ENCODE measurements at regions not wholly inside any gene's neighbourhood (a gene's known extent, or its start where the extent isn't known, plus 50 kb on each side); places are given as distances from the start of the nearest gene placed in this dataset.

DNA sequence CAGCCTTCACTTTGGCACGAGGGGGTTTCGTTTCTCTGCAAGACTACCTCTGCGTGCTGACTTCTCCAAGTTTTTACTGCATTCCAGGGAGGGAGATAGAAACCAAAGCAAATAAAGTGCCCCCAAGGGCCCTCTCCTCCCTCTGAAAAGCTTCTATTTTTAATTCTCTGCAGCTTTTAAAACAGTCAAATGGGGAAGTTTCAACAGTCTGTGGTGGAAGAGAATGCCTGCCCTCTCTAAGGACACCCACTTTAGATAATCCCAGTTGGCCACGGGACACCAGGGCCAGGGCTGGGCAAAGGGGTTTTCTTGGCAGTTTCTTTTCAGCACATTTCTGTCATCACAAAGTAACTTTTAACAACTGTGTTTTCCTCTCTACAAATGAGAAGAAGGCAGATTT is 386.7 kb upstream of the NPVF start:
- Histone ChIP-seq H3K4me1 (peaks cover 0 to 16% (median 6%) of the 10 kb centered on the region in 4 donors), H3K36me3 (no peaks in the 10 kb centered on the region), H3K9me3 (peaks cover 0 to 8% (median 7%) of the 10 kb centered on the region in 4 donors), H3K4me3 (no peak overlapping the region), H3K27ac (peak overlapping the region in 1 of 4 donors; percentile 37), H3K27me3 (no peaks in the 10 kb centered on the region)
- intact Hi-C loops (cut with DNase I): no loop called here
- TF ChIP-seq EP300 (IDR thresholded peaks at IDR 0.05): no peak
- TF ChIP-seq POLR2A (IDR thresholded peaks at IDR 0.05): no peak
- TF ChIP-seq, protein P1, sequence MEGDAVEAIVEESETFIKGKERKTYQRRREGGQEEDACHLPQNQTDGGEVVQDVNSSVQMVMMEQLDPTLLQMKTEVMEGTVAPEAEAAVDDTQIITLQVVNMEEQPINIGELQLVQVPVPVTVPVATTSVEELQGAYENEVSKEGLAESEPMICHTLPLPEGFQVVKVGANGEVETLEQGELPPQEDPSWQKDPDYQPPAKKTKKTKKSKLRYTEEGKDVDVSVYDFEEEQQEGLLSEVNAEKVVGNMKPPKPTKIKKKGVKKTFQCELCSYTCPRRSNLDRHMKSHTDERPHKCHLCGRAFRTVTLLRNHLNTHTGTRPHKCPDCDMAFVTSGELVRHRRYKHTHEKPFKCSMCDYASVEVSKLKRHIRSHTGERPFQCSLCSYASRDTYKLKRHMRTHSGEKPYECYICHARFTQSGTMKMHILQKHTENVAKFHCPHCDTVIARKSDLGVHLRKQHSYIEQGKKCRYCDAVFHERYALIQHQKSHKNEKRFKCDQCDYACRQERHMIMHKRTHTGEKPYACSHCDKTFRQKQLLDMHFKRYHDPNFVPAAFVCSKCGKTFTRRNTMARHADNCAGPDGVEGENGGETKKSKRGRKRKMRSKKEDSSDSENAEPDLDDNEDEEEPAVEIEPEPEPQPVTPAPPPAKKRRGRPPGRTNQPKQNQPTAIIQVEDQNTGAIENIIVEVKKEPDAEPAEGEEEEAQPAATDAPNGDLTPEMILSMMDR (IDR thresholded peaks at IDR 0.05): no peak
- DNase-seq: no peak
- WGBS, 2 donors: 51 to 83% methylated on average over 4 of the region's 4 CpGs

DNA sequence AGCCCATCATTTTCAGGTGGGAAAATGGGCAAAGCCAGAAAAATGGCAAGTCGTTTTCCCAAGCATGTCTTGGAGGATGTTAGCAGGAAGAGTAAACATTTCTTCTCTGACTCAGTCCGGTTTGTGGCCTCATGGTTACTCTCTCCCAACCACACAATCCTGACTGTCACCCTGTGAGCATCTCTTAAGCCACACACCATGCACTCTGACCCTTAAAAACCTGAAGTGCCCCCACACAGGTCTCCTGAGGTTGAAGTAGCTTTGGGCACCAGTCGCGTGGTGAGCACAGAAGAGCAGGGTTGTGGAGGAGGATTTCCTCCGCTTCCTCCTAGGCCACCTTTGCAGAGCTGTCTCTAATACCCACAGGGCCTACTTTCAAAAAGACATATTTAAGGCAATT is 387.3 kb upstream of the NPVF start:
- Histone ChIP-seq H3K27me3 (no peaks in the 10 kb centered on the region), H3K4me3 (no peak overlapping the region), H3K36me3 (no peaks in the 10 kb centered on the region), H3K4me1 (peaks cover 0 to 17% (median 6%) of the 10 kb centered on the region in 4 donors), H3K9me3 (peaks cover 0 to 8% (median 7%) of the 10 kb centered on the region in 4 donors), H3K27ac (peak overlapping the region in 1 of 4 donors; percentile 37)
- WGBS, 2 donors: 65 to 88% methylated on average over 5 of the region's 5 CpGs
- TF ChIP-seq POLR2A (IDR thresholded peaks at IDR 0.05) (no peak), POLR2AphosphoS5 (IDR thresholded peaks at IDR 0.05) (no peak), EP300 (IDR thresholded peaks at IDR 0.05) (no peak)
- TF ChIP-seq, protein P1 (IDR thresholded peaks at IDR 0.05): no peak
- DNase-seq: no peak
- intact Hi-C loops (cut with DNase I): no loop called here

DNA sequence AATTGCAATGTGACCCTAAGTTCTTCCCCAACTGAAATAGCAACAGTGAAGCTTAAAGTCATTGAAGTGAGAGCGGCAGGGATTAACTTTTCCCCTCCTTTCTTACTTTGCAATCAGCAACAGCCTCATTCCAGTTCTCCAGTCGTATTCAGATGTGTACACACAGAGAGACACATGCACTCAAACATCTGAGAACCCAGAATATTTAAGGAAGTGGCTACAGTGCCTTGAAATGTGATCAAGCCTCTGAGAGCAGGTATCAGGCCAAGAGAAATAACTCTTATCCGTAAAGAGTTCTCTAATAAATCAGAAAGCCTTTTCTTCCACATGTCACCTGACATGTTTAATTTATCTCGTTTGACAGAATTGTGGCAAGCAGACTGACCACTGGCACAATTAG is 388.9 kb upstream of the NPVF start:
- Histone ChIP-seq H3K27ac (no peak overlapping the region), H3K36me3 (no peaks in the 10 kb centered on the region), H3K9me3 (peaks cover 0 to 5% (median 4%) of the 10 kb centered on the region in 4 donors), H3K4me1 (peaks cover 0 to 21% (median 6%) of the 10 kb centered on the region in 4 donors), H3K4me3 (no peak overlapping the region), H3K27me3 (no peaks in the 10 kb centered on the region)
- no peak for DNase-seq
- WGBS, 2 donors: 52 to 76% methylated on average over 4 of the region's 4 CpGs
- intact Hi-C loops (cut with DNase I): no loop called here
- TF ChIP-seq POLR2A (IDR thresholded peaks at IDR 0.05): no peak
- TF ChIP-seq, protein P1 (IDR thresholded peaks at IDR 0.05): no peak
- no peak for TF ChIP-seq EP300 (IDR thresholded peaks at IDR 0.05)
- TF ChIP-seq POLR2AphosphoS5 (IDR thresholded peaks at IDR 0.05): no peak

DNA sequence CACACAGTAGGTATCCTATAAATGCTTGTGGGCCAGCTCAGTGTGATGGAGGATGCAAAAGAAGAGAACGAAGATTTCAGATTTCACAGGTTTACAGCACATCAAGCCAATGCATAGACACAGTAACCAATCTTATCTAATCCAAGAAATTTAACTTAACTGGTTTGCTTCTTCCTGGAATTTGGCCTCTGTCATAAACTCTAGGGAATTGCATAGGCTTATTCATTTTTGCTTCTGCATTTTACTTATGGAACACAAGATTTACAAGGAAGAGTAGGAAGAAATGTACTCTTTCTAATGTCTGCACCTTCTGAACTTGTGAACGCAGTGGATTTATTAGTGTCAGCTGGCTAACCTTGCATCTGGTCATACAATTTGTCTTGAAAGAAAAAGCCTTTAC is 389.4 kb upstream of the NPVF start:
- peaks cover 0 to under 1% (median under 1%) of the 10 kb centered on the region in 4 donors for H3K9me3 ChIP-seq
- intact Hi-C loops (cut with DNase I): no loop called here
- H3K36me3 ChIP-seq: no peaks in the 10 kb centered on the region
- no peak for DNase-seq
- no peak for TF ChIP-seq POLR2A (IDR thresholded peaks at IDR 0.05)
- TF ChIP-seq, protein P1 (IDR thresholded peaks at IDR 0.05): no peak
- H3K27ac ChIP-seq: no peak overlapping the region
- no peak overlapping the region for H3K4me3 ChIP-seq
- 18 to 76% methylated on average over 2 of the region's 2 CpGs for WGBS, 2 donors
- H3K27me3 ChIP-seq: no peaks in the 10 kb centered on the region
- peaks cover 0 to 21% (median 6%) of the 10 kb centered on the region in 4 donors for H3K4me1 ChIP-seq

DNA sequence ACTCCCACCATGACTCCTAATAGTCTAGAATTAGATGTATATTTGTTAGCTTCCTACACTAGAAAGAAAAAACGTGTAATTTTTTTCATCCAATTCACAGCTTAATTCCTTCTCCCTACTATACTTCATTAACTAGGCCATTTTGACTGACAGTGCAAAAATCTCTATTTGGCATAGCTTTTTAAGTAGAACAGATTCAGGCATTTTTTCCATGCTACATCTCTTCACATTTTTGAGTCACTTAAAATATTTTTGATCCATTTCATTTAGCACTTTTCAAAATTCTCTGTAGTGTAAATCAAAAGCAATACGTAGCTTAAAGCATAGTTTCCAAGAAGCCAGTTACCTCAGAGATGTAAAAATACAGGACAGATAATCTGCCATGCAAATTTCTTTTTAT is 391.1 kb upstream of the NPVF start:
- H3K36me3 ChIP-seq: no peaks in the 10 kb centered on the region
- 80 to 90% methylated on average over 2 of the region's 2 CpGs for WGBS, 2 donors

More for the DNA sequence above, 391.1 kb upstream of the NPVF start:
- H3K4me1 ChIP-seq: peaks cover 0 to 21% (median 6%) of the 10 kb centered on the region in 4 donors
- H3K4me3 ChIP-seq: no peak overlapping the region
- no peak for TF ChIP-seq POLR2A (IDR thresholded peaks at IDR 0.05)
- TF ChIP-seq, protein P1 (IDR thresholded peaks at IDR 0.05): no peak
- no peak for TF ChIP-seq POLR2AphosphoS5 (IDR thresholded peaks at IDR 0.05)
- TF ChIP-seq EP300 (IDR thresholded peaks at IDR 0.05): no peak
- DNase-seq: no peak
- H3K27me3 ChIP-seq: no peaks in the 10 kb centered on the region
- H3K9me3 ChIP-seq: no peaks in the 10 kb centered on the region
- H3K27ac ChIP-seq: peak overlapping the region in 1 of 4 donors; percentile 1
- intact Hi-C loops (cut with DNase I): no loop called here

Data from sigmoid colon (tissue), 6 donors.